Suprapubic skin (tissue), 3 donors: ENCODE measurements at regions not wholly inside any gene's neighbourhood (a gene's known extent, or its start where the extent isn't known, plus 50 kb on each side); places are given as distances from the start of the nearest gene placed in this dataset.

Experiments used
- CTCF ChIP-seq, 2 donors: fragments of 200-600 bp in 1 of 2; fragments of 450-650 bp in 1 of 2; sonication (generic) in 1 of 2; IDR thresholded peaks; one replicate each; pipeline ENCODE4 v1.5.1; 2016 to 2019; ENCODE audit warnings: antibody characterized with exemption in 2 of 2, mild to moderate bottlenecking in 1 of 2, moderate library complexity in 1 of 2
- POLR2A ChIP-seq, 2 donors: fragments of 450-650 bp; IDR thresholded peaks; one replicate each; pipeline ENCODE4 v1.6.1; 2017; ENCODE audit warnings: antibody characterized with exemption in 2 of 2, mild to moderate bottlenecking in 2 of 2, moderate library complexity in 2 of 2

GRCh38 chr13:22148187-22148586, 477.3 kb downstream of the FGF9 start:
- no peak for TF ChIP-seq POLR2A (IDR thresholded peaks at IDR 0.05)
- no peak for TF ChIP-seq CTCF (IDR thresholded peaks at IDR 0.05)
